ENCODE measurements at regions not wholly inside any gene's neighbourhood (a gene's known extent, or its start where the extent isn't known, plus 50 kb on each side); places are given as distances from the start of the nearest gene placed in this dataset.

DNA sequence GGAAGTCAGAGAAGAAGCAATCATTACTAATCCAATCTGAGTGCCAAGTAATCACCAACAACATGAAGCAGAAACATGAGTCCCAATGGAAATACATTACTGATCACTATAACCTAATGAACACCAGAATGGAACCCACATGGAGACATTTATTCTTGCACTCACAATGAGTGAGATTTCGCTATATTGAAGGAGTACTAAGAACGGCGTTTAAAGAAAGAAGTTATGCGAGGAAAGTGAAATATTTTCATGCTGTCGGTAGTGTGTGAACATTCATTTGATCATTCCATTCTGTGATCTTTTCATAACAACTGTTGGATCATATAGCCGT lies 181.1 kb downstream of the IRS1 start:
- TF ChIP-seq CTCF (IDR thresholded peaks at IDR 0.05) (no peak), EP300 (IDR thresholded peaks at IDR 0.05) (no peak), POLR2A (IDR thresholded peaks at IDR 0.05; ENCODE audit: low read depth) (no peak)

Measured in esophagus muscularis mucosa (tissue), 4 donors.